ENCODE measurements at regions not wholly inside any gene's neighbourhood (a gene's known extent, or its start where the extent isn't known, plus 50 kb on each side); places are given as distances from the start of the nearest gene placed in this dataset.

DNA sequence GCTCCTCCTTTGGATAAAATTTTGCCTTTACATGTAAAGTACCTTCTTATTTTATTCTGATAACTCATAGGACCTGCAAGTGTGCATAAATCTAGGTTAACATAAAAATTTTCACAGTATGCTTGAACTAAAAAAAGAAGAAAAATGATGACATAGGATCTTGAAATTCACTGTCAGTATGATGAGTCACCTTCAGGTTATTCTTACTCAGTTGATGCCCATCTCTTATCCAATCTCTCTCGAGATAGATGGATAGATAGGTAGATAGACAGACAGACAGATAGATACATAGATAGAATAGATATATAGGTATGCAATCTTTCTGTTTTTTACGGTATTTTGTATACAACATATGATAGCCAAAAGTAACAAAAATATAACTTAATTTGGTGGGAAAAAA is 485.5 kb downstream of the NAF1 start:
- no peak overlapping the region for H3K27ac ChIP-seq
- H3K9me3 ChIP-seq (replicated peaks in 1 of 3): no peaks in the 10 kb centered on the region
- no peaks in the 10 kb centered on the region for H3K27me3 ChIP-seq
- no peak for DNase-seq
- 26 to 57% (median 29%) methylated on average over 2 of the region's 2 CpGs for WGBS, 4 donors
- TF ChIP-seq, protein P1, sequence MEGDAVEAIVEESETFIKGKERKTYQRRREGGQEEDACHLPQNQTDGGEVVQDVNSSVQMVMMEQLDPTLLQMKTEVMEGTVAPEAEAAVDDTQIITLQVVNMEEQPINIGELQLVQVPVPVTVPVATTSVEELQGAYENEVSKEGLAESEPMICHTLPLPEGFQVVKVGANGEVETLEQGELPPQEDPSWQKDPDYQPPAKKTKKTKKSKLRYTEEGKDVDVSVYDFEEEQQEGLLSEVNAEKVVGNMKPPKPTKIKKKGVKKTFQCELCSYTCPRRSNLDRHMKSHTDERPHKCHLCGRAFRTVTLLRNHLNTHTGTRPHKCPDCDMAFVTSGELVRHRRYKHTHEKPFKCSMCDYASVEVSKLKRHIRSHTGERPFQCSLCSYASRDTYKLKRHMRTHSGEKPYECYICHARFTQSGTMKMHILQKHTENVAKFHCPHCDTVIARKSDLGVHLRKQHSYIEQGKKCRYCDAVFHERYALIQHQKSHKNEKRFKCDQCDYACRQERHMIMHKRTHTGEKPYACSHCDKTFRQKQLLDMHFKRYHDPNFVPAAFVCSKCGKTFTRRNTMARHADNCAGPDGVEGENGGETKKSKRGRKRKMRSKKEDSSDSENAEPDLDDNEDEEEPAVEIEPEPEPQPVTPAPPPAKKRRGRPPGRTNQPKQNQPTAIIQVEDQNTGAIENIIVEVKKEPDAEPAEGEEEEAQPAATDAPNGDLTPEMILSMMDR (IDR thresholded peaks at IDR 0.05): no peak
- TF ChIP-seq POLR2A (IDR thresholded peaks at IDR 0.05): no peak
- intact Hi-C loops (cut with DNase I): no loop called here
- no peaks in the 10 kb centered on the region for H3K36me3 ChIP-seq (replicated peaks in 1 of 2)
- no peak overlapping the region for H3K4me3 ChIP-seq
- H3K4me1 ChIP-seq (replicated peaks in 1 of 2): no peaks in the 10 kb centered on the region

DNA sequence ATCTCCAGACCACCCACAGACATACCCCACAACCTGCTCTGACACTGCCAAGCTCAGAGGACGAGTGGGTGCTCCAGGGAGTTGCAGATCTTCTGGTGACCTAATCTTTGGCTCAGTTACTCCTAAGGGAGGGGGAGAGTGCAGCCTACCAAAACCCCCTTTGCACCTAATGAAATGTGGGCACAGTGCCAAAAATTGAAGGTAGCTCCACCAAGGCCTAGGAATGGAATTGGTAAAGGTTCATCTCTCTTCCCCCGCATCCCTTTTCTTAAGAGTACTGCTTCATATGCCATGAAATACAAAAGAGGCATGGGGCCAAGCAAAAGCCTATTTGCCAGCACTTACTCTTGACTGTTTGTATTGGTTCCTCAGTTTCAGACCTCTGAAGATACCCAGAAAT is 491.0 kb downstream of the NAF1 start:
- 47 to 82% (median 68%) methylated on average over 2 of the region's 2 CpGs for WGBS, 4 donors
- Histone ChIP-seq H3K4me1 (replicated peaks in 1 of 2) (no peaks in the 10 kb centered on the region), H3K9me3 (replicated peaks in 1 of 3) (no peaks in the 10 kb centered on the region), H3K27ac (no peak overlapping the region), H3K27me3 (no peaks in the 10 kb centered on the region), H3K36me3 (replicated peaks in 1 of 2) (no peaks in the 10 kb centered on the region), H3K4me3 (no peak overlapping the region)
- intact Hi-C loops (cut with DNase I): no loop called here
- DNase-seq: no peak
- no peak for TF ChIP-seq POLR2A (IDR thresholded peaks at IDR 0.05)
- TF ChIP-seq, protein P1 (IDR thresholded peaks at IDR 0.05): no peak

DNA sequence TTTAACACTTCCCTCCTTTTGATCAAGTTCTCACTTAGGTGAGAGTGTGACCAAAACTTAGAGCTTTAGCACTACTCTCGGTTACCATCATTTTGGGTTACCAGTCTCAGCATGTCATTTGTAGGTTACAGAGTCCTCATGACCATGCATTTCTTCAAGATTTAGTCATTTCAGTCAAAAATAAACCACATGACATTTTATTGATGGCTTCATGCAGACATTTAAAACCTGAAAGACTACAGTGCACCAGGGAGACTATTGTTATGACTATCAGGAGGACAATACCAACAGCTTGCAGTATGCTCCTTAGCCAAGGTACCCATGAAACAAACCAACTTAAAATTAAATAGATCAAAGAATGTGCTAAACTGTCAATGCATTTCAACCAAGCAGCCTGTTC is 498.1 kb upstream of the FSTL5 start:
- Histone ChIP-seq H3K4me1 (replicated peaks in 1 of 2) (no peaks in the 10 kb centered on the region), H3K27me3 (no peaks in the 10 kb centered on the region), H3K27ac (no peak overlapping the region), H3K9me3 (replicated peaks in 1 of 3) (no peaks in the 10 kb centered on the region), H3K36me3 (replicated peaks in 1 of 2) (no peaks in the 10 kb centered on the region), H3K4me3 (no peak overlapping the region)
- 70 to 93% (median 80%) methylated on average over 1 of the region's 1 CpG for WGBS, 4 donors
- DNase-seq: no peak
- intact Hi-C loops (cut with DNase I): no loop called here
- TF ChIP-seq, protein P1 (IDR thresholded peaks at IDR 0.05): no peak
- TF ChIP-seq POLR2A (IDR thresholded peaks at IDR 0.05): no peak

DNA sequence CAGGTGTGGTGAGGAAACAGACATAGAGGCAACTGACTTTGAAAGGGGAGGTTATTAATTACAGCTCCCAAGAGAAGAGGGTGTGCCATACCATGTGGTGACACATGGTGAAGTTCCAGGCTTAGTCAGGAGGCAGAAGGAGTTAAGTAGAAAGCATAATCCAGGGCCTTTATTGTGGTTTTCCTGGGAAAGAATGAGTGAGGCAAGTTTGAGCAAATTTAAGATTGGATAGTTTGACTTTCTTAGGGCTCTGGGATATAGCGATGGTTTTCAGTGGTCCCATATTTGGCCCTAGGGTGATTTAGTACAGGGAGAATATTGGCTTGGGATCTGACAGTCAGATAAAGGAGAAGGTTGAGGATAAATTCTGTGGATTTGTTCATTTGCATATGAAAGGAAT is 495.9 kb upstream of the FSTL5 start:
- H3K27me3 ChIP-seq: no peaks in the 10 kb centered on the region
- 83 to 100% (median 93%) methylated on average over 1 of the region's 1 CpG for WGBS, 4 donors
- no peak overlapping the region for H3K27ac ChIP-seq
- no peaks in the 10 kb centered on the region for H3K36me3 ChIP-seq (replicated peaks in 1 of 2)
- H3K9me3 ChIP-seq (replicated peaks in 1 of 3): no peaks in the 10 kb centered on the region
- no peak for DNase-seq
- no peaks in the 10 kb centered on the region for H3K4me1 ChIP-seq (replicated peaks in 1 of 2)
- TF ChIP-seq POLR2A (IDR thresholded peaks at IDR 0.05): no peak
- TF ChIP-seq, protein P1 (IDR thresholded peaks at IDR 0.05): no peak
- intact Hi-C loops (cut with DNase I): no loop called here
- H3K4me3 ChIP-seq: no peak overlapping the region

Data from adrenal gland (tissue), 9 donors.